ENCODE measurements at regions not wholly inside any gene's neighbourhood (a gene's known extent, or its start where the extent isn't known, plus 50 kb on each side); places are given as distances from the start of the nearest gene placed in this dataset.
"Not testable (repeated sequence)": the region's sequence is repeated elsewhere in the genome, so short reads cannot be mapped to it uniquely, and the experiment has no call there.

DNA sequence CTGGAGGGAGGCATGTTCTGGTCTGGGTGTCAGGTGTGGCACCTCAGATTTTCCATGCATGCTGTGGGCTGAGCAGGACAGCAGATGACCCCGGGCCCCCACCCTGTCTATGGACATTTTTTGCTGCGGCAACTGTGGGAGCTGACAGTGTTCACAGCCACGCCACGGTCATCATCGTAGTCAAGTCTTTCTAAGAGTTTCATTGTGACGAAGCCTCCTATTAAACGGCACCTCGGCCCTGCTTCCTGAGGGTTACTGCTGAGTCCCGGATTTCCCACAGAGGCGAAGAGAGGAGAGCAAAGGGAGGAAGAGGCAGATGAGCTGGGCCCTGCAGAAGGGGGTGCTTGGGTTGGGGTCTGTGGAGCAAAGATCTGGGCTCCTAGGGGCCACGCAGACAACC lies 152.1 kb upstream of the POTEB2 start:
- not testable (repeated sequence) for DNase-seq

DNA sequence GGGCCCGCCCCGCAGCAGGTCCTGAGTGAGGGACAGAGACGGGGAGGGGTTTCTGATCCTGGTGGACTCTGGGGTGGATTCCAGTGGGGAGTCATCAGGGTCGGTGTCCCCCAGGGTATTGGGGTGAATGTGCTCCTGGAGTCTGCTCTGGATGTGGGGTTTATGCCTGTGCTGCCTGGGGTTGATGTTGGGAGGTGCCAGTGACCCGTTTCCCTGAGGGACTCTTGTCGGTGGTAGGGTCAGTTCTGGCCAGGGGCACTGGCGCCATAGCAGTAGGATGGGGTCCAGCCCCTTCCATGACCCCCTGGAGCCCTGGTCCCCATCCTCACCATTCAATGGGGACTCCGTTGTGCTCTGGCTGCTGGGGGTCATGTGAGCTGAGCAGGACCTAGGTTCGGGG lies 151.2 kb upstream of the POTEB2 start:
- not testable (repeated sequence) for DNase-seq

DNA sequence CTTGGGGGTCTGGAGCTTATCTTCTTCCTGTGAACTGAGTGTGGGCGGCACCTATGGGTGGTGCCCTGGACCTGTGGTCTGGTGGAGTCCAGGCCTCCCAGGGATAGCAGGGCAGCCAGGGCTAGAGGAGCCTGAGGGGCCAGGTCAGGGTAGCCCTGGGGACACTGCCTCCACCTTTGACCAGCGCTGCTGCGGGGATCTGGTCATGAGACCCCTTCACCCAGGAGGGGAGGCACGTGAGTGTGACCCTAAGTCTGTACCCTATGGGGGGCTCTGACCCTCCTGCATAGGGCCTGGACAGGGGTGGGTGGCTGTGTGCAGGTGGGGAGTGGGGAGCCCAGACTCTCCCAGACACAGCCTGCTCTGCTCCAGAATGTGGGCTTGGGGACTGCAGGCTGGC lies 150.5 kb upstream of the POTEB2 start:
- not testable (repeated sequence) for DNase-seq

DNA sequence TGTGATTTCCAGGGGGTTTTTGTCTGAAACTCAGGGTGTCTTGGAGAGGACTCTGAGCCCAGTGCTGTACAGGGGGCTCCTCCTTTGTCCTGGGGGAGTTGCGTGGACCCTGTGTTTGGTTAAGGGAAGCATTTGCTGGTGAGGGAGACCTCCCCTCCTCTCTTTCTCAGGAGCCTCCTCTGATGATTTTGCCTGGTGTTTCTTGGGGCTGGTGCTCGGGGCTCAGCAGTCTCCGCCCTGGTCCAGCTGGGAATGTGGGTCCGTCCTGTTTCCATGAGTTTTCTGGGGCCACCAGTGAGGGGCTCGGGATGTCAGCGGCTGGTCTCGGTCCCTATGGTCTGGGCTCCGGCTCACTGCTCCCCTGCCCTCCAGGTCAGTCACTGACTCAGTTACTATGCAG lies 149.1 kb upstream of the POTEB2 start:
- not testable (repeated sequence) for DNase-seq

DNA sequence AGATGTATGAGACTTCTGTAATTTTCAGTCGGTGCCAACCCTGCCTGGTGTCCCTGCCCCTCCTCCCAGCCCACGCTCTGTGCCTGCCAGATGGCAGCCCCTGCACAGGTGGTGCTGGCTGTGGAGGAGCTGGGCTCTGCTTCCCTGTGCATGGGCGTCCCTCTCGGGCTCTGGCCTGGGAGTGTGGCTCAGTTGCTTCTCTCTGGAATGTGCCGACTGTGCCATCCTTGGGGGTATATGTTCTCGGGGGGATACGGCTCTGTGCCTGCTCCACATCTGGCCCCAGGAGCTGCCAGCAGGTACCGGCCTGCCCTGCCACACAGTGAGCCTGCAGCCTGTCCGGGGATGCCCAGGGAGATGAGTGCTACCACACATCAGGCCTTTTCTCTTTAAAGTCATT lies 147.2 kb upstream of the POTEB2 start:
- DNase-seq, result not testable (repeated sequence)

DNA sequence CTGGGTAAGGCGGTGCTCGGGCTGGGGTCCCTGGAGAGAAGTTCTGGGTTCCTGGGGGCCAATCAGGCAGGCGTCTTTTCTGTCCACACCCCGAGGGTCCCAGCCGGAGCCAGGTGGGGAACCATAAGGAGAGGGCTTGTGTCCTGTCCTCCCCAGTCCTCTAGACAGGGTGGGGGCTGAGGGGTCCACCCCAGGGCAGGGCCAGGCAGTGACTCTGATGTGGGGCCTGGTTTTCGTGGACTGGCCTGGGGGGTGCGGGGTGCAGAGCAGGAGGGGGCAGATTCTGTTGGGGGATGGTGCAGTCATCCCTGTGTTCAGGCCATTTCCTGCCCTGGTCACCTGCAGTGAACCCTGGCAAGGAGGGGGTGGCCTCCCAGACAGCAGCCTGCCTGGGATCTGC lies 143.5 kb upstream of the POTEB2 start:
- DNase-seq, result not testable (repeated sequence)

DNA sequence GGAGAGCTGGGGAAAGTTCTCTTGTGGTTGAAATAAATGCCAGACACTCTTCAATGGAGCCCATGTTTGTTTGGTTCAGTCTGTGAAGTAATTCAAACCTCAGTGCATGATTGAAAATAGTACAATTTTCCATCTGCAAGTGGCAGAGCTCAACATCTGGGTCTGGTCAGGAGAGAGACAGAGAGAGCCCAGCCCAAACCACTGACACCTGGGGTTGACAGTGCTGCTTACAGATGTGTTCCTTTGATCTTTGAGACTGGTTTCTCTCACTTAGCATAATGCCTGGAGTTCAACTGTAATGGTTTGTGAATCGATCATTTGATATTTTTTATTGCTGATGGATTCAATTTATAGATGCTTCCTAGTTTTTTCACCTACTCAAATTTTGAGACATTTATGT lies 137.3 kb upstream of the POTEB2 start:
- DNase-seq, result not testable (repeated sequence)

DNA sequence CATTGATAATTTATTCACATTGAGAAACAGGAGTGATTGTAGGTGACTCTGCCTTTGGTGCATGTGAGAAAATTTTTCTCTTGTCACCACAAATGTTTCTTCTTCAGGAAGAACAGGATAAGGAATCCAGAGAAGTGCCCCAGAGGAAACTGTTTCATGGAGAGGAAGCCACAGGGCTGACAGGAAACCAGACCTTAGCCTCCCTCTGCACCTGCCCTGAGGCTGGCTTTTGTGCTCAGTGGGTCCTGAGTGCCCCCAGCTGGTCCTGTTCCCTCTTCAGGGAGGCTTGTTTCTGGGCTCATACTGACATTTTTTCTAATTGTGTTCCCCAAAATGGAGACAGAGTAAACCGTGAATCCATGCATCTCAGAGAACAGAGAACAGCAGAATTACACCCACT lies 135.8 kb upstream of the POTEB2 start:
- not testable (repeated sequence) for DNase-seq

DNA sequence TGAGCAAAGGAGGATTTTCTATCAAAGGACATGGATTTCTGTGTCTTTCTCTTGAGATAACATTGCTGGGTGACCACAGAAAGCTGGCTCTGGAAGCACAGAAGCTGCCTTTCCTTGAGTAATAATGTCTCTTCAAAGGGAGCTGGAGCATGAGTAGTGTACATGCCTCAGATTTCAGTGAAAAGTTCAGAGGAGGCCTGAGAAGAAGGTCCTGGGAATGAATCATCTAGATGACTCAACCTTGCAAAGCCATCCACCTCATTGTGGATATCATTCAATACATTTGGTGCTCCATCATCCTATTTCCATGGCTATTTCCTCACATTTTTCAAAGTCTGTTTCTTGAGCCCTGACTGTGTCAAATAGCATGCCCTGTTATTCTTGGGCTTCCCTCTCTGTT lies 125.6 kb upstream of the POTEB2 start:
- DNase-seq, result not testable (repeated sequence)

DNA sequence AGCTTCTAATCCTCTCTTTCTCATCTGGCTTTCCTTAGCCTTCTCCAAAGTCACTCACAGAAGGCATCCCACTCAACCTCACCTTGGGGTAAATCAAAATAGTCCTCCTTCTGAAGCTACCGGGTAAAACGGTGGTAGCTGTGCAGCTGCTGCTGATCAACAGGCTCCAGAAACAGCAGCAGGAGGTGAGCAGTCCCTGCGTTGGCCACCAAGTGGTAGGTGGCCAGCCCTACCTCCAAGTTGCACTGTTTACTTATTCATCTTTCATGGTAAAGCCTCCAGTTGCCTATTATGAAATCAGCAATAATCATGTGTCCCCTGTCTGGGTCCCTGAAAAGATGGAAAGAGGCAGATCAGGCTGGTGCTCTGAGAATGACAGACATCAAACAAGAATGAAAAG lies 125.1 kb upstream of the POTEB2 start:
- DNase-seq, result not testable (repeated sequence)

DNA sequence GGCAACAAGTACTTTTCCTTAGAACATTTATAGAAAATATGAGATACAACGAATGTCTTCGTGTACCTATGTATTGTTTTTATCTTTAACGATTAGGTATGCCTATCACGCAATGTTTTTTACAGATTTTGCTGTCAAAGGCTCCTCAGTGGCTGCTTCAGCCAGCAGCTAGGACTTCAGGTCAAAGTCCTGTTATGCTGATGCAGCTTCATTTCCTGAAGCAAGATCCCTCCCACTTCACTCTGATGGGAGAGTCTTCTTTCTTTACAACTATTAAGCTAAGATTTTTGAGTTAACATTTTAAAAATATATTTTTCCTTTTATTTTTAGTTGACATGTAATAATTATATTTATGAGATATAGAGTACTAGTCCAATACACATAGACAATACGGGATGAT lies 120.7 kb upstream of the POTEB2 start:
- not testable (repeated sequence) for DNase-seq

DNA sequence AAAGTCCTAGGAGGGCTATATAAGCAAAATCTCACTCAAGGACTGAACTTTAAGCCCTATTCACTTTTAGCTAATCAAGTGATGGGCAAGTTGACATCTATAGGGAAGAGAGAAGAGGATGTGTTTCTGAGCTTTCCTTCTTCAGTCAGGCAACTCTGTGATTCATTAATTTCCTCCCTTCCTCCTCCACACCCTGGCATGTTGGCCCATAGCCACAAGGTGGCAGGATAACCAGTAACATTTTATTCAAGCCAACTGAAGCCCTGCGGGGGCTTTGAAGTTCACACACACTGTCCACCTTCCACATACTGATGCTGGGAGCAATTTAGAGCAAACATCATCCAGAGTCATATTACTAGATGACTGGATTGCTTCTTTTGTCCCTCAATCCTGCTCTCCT lies 111.9 kb upstream of the POTEB2 start:
- DNase-seq, result not testable (repeated sequence)

DNA sequence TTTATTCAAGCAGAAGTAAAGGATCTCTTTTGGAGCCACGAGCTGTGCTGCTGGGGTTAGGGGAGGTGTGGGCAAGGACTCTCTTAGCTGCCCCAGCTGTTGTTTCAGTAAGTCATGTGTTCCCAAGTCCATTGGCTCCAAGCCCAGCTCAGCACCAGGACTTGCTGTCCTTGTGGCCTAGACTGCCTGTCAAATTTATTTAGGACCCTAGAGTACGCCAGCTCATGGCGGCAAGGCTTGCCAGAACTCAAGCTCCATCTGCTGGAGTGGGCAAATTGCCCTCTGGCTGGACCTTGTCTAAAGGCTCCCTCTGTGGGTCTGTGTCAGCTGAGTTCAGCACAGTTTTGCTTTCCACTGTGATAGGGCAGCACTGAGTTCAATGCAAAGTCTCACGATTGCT lies 106.6 kb upstream of the POTEB2 start:
- DNase-seq, result not testable (repeated sequence)

DNA sequence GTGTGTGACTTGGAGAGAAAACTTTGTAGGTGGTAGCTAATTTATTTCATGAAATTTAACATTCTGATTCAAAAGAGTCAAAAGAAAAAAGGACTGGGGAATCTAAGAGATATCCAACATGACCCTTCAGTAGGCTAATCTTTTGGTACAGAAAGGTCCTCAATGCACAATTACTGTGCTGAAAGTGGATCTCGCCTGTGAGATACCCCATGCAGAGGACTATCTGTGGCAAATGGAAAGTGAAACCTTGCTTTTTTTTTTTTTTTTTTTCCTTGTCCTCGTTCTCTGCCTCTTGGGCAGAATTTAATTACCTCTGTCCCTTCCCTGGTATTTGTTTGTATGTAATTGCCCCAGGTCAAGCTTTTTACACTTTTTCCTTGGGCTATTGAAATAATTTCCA lies 93.2 kb upstream of the POTEB2 start:
- DNase-seq, result not testable (repeated sequence)

DNA sequence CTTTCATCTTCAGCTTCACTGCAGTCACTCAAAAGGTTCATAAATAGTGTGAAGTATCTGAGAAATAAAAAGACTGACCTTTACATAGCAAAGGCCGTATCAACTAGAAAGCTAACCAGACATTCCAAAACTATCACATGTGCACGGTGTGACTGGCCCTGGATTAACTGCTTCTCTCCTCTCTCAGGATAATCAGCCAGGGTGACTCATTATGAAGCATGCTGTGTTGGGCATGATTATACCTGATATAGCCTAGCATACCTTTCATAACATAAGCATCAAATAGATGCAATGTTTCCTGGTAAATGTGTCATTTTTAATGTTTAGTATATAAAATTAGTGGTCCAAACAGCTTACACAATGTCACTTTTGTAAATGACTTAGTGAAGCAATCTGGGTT lies 63.2 kb upstream of the POTEB2 start:
- not testable (repeated sequence) for DNase-seq

Data from stimulated activated CD4-positive, alpha-beta T cell treated with anti-CD3 and anti-CD28 coated beads, Interleukin-1b, Interleukin-23, amount 100 ng/mL, for 48 hours (primary cell).